ENCODE measurements at regions not wholly inside any gene's neighbourhood (a gene's known extent, or its start where the extent isn't known, plus 50 kb on each side); places are given as distances from the start of the nearest gene placed in this dataset.

GRCh38 chr6:159443417-159443920 lies 249.6 kb downstream of the SOD2 start:
- Histone ChIP-seq H3K9me3 (no peaks in the 10 kb centered on the region), H3K27me3 (no peaks in the 10 kb centered on the region), H3K36me3 (no peaks in the 10 kb centered on the region), H3K4me3 (replicated peaks in 1 of 3) (no peak overlapping the region), H3K27ac (no peak overlapping the region), H3K4me1 (no peaks in the 10 kb centered on the region)
- no peak for DNase-seq
- intact Hi-C loops (cut with DNase I), result no loop called here
- no peak for TF ChIP-seq POLR2A (IDR thresholded peaks at IDR 0.05)
- no peak for TF ChIP-seq CTCF (IDR thresholded peaks at IDR 0.05)
- 77 to 82% methylated on average over 8 of the region's 8 CpGs for WGBS, 2 donors

- no peaks in the 10 kb centered on the region for H3K4me1 ChIP-seq
- DNase-seq, result no peak
- no peak overlapping the region for H3K27ac ChIP-seq
- H3K36me3 ChIP-seq, result no peaks in the 10 kb centered on the region
- no peak overlapping the region for H3K4me3 ChIP-seq (replicated peaks in 1 of 3)
- 93 to 95% methylated on average over 6 of the region's 6 CpGs for WGBS, 2 donors
- TF ChIP-seq POLR2A (IDR thresholded peaks at IDR 0.05) (no peak), CTCF (IDR thresholded peaks at IDR 0.05) (no peak)
- H3K27me3 ChIP-seq, result no peaks in the 10 kb centered on the region
- H3K9me3 ChIP-seq, result no peaks in the 10 kb centered on the region
- intact Hi-C loops (cut with DNase I), result no loop called here
These were observed 251.4 kb downstream of the SOD2 start for GRCh38 chr6:159441704-159441981.

GRCh38 chr6:159440911-159441703 lies 251.9 kb downstream of the SOD2 start:
- no peaks in the 10 kb centered on the region for H3K9me3 ChIP-seq
- TF ChIP-seq CTCF (IDR thresholded peaks at IDR 0.05) (no peak), POLR2A (IDR thresholded peaks at IDR 0.05) (no peak)
- no peaks in the 10 kb centered on the region for H3K36me3 ChIP-seq
- no peak overlapping the region for H3K4me3 ChIP-seq (replicated peaks in 1 of 3)
- no peaks in the 10 kb centered on the region for H3K4me1 ChIP-seq
- intact Hi-C loops (cut with DNase I), result no loop called here
- H3K27me3 ChIP-seq, result no peaks in the 10 kb centered on the region
- DNase-seq, result no peak
- H3K27ac ChIP-seq, result no peak overlapping the region
- 87 to 89% methylated on average over 7 of the region's 7 CpGs for WGBS, 2 donors

- no peak overlapping the region for H3K4me3 ChIP-seq (replicated peaks in 1 of 3)
- 84 to 85% methylated on average over 4 of the region's 4 CpGs for WGBS, 2 donors
- H3K9me3 ChIP-seq, result no peaks in the 10 kb centered on the region
- TF ChIP-seq POLR2A (IDR thresholded peaks at IDR 0.05), result no peak
- no peak for TF ChIP-seq CTCF (IDR thresholded peaks at IDR 0.05)
- no peaks in the 10 kb centered on the region for H3K4me1 ChIP-seq
- no peak for DNase-seq
- intact Hi-C loops (cut with DNase I), result no loop called here
- no peaks in the 10 kb centered on the region for H3K27me3 ChIP-seq
- H3K27ac ChIP-seq, result no peak overlapping the region
- no peaks in the 10 kb centered on the region for H3K36me3 ChIP-seq
These were observed 252.7 kb downstream of the SOD2 start for GRCh38 chr6:159440349-159440748.

GRCh38 chr6:159439651-159440050 lies 253.4 kb downstream of the SOD2 start:
- H3K36me3 ChIP-seq, result no peaks in the 10 kb centered on the region
- TF ChIP-seq CTCF (IDR thresholded peaks at IDR 0.05), result no peak
- no peak for TF ChIP-seq POLR2A (IDR thresholded peaks at IDR 0.05)
- no peaks in the 10 kb centered on the region for H3K27me3 ChIP-seq
- H3K9me3 ChIP-seq, result no peaks in the 10 kb centered on the region
- WGBS, 2 donors, result 80 to 83% methylated on average over 1 of the region's 1 CpG
- intact Hi-C loops (cut with DNase I), result no loop called here
- H3K4me1 ChIP-seq, result peaks cover 0 to 4% of the 10 kb centered on the region in 2 donors
- DNase-seq, result no peak
- no peak overlapping the region for H3K27ac ChIP-seq
- no peak overlapping the region for H3K4me3 ChIP-seq (replicated peaks in 1 of 3)

All from thyroid gland (tissue), 4 donors.